Lower leg skin (tissue), 3 donors: ENCODE measurements at regions not wholly inside any gene's neighbourhood (a gene's known extent, or its start where the extent isn't known, plus 50 kb on each side); places are given as distances from the start of the nearest gene placed in this dataset.

Experiments
- POLR2A ChIP-seq, 2 donors: fragments of 450-650 bp; IDR thresholded peaks; one replicate each; pipeline ENCODE4 v1.6.1; 2016 to 2017; ENCODE audit warnings: antibody characterized with exemption in 2 of 2, mild to moderate bottlenecking in 1 of 2, moderate library complexity in 1 of 2
- TF ChIP-seq, protein P1 (sequence below), 3 donors: fragments of 450-650 bp; IDR thresholded peaks; one replicate each; pipeline ENCODE4 v1.5.1; 2016; ENCODE audit warnings: antibody characterized with exemption in 3 of 3, mild to moderate bottlenecking in 3 of 3, moderate library complexity in 2 of 3

DNA sequence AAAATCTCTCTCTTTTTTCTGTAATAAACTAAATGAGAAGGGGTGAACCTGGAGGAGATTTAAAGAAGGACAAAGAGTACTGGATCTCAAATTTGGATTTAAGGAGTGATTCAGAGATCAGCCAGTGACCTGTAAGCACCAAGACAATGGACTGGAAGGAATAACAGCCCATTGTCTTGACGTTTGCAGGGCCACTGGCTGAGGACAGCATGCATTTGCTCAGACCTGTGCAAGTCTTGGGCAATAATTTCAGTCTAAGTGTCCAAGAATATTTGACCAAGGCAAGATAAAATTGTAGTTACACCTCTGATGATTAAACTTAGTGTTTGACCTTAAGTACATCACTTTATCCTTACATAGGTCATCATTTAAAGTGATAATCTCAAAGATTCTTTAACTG, 55.8 kb upstream of the OSTN start:
- TF ChIP-seq, protein P1, sequence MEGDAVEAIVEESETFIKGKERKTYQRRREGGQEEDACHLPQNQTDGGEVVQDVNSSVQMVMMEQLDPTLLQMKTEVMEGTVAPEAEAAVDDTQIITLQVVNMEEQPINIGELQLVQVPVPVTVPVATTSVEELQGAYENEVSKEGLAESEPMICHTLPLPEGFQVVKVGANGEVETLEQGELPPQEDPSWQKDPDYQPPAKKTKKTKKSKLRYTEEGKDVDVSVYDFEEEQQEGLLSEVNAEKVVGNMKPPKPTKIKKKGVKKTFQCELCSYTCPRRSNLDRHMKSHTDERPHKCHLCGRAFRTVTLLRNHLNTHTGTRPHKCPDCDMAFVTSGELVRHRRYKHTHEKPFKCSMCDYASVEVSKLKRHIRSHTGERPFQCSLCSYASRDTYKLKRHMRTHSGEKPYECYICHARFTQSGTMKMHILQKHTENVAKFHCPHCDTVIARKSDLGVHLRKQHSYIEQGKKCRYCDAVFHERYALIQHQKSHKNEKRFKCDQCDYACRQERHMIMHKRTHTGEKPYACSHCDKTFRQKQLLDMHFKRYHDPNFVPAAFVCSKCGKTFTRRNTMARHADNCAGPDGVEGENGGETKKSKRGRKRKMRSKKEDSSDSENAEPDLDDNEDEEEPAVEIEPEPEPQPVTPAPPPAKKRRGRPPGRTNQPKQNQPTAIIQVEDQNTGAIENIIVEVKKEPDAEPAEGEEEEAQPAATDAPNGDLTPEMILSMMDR (IDR thresholded peaks at IDR 0.05) = no peak
- no peak for TF ChIP-seq POLR2A (IDR thresholded peaks at IDR 0.05)
